GM21515 (cell line): ENCODE measurements at regions not wholly inside any gene's neighbourhood (a gene's known extent, or its start where the extent isn't known, plus 50 kb on each side); places are given as distances from the start of the nearest gene placed in this dataset.

Experiments
- ATAC-seq: cut with Tn5 transposase; IDR thresholded peaks from one replicate; pipeline ENCODE4 v1.9.1; 2021; ENCODE audit not compliant: unreplicated experiment

DNA sequence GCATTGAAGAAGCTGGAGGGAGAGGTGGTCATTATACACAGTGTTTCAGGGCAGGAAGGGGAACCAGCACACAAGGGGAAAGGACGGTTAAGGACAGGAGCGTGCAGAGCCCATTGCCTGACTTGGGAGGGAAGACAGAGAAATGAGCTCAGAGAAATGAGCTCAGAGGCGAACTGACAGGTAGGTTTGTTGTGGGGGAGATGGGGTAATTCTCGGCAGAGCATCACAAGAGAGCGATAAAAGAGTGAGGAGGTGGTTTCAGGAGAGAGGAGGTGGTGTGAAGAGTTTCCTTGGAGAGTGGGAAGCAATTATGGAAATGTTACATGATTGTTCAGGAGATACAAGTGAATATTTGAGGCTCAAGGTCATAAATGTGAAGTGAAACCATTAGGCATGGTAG is 61.0 kb downstream of the MRGPRX1 start:
- ATAC-seq = no peak

- ATAC-seq = no peak
Measured at GRCh38 chr11:18865951-18866350, 73.3 kb downstream of the MRGPRX1 start.

DNA sequence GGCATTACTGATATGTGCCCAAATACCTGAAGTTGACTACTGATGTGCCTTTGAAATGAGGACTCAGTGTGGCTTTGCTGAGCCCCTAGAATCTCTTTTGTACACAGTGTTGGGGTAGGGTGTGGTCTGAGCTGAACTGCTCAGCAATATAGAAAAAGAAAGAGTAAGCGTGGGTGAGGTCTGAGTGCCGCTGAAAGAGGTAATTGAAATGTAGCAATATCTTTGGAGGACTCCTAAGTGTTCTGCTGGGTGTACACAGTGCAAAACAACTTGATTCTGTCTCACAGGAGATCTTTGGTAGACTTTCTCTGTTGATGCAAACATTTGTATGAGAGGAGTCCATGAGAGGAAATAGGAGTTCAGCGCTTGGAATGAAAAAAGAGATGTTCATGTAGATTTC is 73.7 kb upstream of the PTPN5 start:
- no peak for ATAC-seq

GRCh38 chr11:18853086-18853720 is 61.6 kb upstream of the PTPN5 start:
- no peak for ATAC-seq

GRCh38 chr11:18849406-18849805 is 57.8 kb upstream of the PTPN5 start:
- no peak for ATAC-seq

DNA sequence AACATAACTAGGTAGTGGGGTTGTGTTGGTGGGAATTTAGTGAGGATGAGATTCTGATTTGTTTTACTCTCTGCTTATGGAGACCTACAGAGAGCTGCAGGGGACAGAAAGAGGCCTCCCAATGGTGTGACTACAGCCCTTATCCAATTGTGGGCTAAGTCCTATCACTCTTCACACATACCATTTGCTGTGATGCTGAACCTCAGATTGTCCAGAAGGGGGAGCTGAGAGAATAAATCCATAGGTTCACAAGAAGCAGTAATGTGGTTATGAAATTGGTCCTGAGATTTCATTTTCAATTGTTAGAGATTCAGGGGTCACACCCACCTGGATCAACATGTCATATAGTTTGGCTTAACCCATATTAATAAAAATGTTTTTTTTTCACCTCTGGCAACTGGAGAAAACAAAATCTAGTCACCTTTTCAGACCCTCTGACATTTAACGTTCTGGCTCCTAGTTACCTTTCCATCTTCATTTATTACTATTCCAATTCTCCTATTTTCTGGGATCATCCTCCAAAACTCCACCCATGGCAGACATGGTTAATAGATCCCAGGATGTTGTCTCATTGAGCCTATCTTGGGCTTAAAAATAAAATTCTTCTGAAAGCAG is 53.3 kb upstream of the PTPN5 start:
- peak; percentile 62 for ATAC-seq
